ENCODE measurements at regions not wholly inside any gene's neighbourhood (a gene's known extent, or its start where the extent isn't known, plus 50 kb on each side); places are given as distances from the start of the nearest gene placed in this dataset.
"Not testable (repeated sequence)": the region's sequence is repeated elsewhere in the genome, so short reads cannot be mapped to it uniquely, and the experiment has no call there.

DNA sequence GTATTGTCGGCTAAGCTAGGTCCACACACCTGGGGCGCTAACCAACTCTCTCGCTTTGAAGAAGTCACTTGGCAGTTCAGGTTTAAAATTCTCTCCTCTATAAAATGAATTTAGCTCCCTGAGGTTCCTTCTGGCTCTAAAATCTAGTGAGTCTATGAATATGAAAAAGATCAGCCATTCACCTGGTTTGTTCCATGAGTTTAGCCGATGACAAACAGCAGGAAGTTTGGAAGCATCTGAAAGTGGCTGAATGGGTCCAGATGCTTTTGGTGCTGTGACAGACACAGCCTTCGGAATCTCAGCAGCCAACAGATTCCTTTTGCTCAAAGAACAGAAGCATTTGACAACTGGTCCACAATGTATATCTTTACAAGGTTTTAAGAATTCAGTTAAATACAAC is 73.4 kb upstream of the FOXN3 start:
- DNase-seq (ENCODE audit: low spot score) = no peak

DNA sequence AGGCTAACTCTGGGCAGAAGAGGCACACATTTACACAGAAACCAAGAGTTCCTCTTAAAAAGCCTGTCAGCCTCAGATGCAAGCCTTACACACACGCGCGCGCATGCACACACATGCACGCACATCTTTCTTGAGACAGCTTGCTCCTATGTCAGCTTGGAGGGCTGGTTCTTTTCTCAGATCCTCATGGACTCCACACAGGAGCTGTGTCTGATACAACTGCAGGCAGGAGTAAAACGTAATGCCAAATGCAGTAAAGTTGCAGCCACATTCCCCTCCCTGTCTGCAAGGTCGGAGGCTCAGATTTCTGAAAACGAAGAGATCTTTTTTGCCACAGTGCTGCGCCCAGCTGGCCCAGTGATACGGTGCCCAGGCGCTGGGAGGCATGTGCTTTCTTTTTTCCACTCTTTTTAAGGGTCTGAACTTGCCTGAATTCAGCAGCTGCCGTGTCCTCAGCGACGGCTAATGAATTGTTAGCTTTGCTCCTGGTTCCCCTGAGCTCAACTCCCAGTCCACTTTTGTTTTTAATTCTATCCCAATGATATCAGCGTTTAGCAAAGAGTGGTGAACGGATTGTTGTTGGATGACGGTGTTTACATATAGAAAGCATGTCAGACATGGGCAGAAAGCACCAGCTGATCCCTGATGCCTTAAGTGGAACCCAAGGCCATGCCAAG is 72.9 kb upstream of the FOXN3 start:
- DNase-seq (ENCODE audit: low spot score) = no peak

DNA sequence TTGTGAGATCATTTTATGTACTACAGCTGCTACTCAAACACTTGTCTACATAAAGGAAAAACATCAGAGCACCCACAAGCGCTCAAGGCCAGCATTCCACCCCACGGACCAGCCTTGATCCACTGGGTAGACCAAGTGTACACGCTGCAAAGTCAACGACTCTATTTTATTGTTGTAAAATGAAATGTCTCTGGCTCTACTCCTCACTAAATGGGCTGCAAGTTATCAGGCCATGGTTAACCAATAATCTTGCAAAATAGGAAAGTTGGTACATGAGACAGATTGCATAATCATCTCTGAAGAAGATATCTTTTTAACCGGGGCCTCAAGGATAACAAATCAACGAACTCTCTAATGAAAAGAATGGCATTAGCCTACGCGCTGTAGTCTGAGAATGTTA is 69.9 kb upstream of the FOXN3 start:
- DNase-seq (ENCODE audit: low spot score) = no peak

DNA sequence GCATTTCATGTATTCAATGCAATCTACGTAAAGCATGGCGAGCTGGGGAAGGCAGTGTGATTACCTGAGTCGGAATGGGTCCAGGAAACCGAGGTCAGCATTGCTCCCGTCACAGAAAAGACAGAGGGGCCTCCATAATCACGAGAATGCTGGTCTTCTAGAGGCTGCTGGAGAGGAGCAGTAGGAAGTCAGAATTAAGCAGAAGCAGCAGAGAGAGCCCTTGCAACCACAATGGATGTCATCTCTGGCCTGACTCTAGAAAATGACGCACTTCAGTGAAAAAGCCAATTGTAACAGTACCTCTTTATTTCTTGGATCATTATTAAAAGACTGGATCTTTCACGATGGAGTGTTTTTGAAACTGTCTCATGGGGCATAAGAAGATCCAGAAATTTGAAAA is 69.5 kb upstream of the FOXN3 start:
- no peak for DNase-seq (ENCODE audit: low spot score)

DNA sequence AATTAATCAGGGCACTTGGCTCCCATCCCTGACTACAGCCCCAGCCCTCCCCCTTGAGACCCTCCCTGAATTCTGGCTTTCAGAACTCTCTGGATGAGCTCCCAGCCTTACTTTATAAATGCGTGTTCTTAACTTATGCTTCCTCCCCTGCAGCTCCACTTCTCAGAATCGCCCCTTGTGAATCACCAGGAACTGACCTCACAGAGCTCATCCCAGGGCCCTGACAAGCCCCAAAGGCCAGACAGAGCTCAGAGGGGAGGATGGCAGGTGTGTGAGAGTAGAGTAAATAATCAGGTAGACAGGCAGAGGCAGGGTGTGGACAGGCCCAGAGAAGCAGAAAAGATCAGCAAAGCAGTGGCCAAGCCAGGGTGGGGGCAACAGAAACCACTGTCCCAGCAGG is 68.2 kb upstream of the FOXN3 start:
- no peak for DNase-seq (ENCODE audit: low spot score)

DNA sequence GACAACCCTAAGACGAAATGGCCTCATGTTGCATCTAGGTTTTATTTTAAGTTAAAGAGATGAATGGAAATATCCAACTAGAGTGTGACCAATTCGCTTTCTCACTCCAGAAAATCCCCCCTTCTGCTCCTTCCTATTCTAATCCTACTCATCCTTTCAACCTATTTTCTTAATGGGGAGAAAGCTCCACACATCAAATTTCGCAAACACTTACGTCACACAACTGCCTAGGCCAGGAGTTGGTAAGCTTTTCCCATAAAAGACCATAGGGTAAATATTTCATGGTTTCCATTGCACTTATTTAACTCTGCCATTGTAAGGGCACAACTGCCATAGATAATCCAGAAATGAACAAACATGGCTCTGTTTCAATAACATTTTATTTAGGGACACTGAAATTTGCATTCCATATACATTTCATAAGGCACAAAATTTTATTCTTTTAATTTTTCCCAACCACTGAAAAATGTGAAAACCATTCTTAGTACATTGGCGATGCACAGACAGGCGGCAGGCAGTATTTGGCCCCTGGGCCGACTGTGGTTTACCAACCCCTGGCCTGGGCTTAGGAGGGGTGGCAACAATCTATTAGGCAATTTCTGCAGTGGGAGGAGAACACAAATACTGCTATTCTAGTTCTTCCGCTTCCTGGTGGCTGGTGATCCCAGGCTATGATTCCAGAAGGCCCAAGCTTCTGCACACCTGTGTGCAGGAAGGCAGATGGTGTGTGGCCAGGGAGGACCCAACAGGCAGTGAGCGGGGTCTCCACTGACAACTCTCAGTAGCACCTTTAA is 67.2 kb upstream of the FOXN3 start:
- no peak for DNase-seq (ENCODE audit: low spot score)

DNA sequence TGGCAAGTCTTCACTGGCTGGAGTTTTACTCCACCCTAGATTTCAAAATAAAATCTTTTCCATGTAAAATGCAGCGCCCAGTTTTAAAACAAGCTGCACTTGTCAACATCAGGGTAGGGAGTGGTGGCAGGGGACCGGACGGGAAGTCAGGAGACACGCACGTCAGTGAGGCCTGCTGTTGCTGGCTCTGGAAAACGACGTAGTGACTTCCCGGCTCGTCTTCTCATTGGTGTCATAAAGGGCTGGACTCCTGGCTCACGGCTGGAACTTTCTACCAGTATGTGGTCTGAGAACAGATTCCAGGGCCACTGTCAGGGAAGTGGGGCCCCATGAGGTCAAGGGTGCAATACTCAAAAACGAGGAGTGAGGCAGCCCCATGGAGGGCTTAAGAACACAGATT is 64.2 kb upstream of the FOXN3 start:
- DNase-seq (ENCODE audit: low spot score) = no peak

DNA sequence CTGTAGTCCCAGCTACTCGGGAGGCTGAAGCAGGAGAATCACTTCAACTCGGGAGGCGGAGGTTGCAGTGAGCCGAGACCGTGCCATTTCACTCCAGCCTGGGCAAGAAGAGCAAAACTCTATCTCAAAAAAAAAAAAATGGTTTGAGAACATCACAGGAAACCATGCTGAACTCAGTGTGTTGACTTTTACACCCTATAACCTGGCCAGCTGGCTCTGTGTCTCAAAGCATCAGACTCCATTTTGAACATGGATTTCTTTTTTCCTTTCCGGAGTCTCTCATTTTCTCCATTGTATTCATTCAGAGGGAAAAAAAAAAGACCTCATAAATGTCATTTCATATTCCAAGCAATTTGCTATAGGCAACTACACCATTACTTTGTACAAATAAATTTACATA is 63.2 kb upstream of the FOXN3 start:
- no peak for DNase-seq (ENCODE audit: low spot score)

DNA sequence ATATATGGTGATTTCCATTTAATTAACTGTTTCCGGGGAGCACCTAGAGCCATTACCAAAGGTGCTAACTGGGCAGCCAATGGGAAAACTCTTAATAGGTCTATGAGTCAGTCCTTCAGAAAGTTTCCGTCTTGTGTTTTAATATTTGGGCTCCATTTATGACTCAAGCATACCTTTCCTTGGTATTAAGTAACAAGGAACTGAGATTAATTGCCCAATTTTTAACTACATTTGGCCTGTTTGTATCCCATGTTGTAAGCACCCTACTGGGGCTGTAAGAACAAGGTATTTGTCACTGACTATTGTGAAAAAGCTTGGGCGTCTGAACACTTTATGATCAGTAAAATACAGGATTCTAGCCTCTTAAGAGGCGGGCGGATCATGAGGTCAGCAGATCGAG is 62.8 kb upstream of the FOXN3 start:
- DNase-seq (ENCODE audit: low spot score) = no peak

DNA sequence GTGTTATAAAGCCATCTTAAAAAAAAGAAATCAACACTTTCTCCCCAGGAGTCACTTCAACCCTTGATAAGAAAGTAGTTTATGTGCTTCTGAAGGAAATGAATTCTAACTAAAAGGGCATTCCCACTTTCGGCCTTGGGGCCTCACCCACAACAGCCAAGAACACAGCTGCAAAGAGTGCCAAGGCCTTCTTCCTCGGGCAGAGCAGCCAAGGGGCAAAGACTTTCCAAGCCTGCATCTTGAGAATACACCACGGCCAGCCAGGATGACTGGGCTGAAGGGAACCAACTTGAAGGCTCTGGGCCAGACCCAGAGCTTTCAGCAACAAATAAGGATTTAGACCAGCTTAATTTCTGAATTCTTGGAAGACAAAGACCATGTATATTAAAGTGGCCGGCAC is 60.4 kb upstream of the FOXN3 start:
- no peak for DNase-seq (ENCODE audit: low spot score)

DNA sequence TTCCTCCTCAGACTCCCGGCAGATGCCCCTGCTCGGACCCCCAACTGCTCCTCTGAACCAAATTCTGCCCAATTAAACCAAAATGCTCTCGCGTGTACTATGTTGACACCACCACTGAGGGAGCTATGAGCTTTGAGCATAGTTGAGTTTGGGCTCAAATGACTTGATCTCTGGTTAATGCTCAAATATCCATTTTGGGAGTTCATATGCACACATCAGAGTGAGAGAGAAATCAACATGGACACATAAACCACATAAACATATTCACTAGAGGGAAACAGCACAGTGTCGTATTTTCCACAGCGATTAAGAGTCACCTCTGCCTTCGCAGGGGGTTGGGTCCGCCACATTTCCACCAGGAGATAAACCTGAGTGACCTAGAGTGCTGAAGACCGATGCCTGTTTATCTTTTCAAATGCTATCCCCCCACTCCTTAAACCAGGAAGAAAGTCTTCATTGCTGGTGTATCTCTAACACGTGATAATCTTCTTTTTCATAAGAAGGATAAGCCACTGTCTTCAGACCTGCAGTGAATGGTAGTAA is 59.4 kb upstream of the FOXN3 start:
- no peak for DNase-seq (ENCODE audit: low spot score)

DNA sequence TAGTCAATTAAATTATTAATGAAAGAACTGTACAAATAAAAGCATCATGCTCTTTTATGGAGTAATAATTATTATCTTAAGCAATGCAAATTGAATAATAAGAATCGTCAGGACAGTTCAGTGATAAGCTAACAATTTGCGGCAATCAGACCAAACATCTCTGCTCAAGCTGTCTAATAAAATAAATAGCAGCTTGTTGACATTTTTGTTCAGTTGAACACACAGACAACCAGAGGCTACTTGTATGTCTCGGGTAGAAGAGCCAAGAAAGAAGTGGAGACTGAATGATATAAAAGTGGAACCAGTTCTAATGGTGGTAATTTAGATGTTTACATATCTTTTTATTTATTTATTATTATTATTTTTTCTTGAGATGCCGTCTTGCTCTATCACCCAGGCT is 57.4 kb upstream of the FOXN3 start:
- no peak for DNase-seq (ENCODE audit: low spot score)

DNA sequence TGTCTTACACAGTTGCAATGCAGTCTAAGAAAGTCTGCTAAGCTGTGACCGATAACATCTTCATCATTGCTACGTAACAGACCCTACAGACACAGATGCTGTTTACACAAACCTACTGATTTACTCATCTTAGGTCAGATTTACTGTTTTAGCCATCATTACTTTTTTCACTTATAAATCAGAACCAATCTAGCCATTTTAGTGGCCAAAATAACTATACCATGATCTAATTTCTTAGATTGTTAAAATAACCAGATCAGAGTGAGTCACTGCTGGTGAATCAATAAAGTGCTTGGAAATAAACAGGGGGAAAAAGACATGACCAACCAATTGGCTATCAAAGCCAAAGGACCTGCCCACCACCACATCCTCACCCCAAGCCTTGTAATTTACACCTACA is 57.0 kb upstream of the FOXN3 start:
- no peak for DNase-seq (ENCODE audit: low spot score)

DNA sequence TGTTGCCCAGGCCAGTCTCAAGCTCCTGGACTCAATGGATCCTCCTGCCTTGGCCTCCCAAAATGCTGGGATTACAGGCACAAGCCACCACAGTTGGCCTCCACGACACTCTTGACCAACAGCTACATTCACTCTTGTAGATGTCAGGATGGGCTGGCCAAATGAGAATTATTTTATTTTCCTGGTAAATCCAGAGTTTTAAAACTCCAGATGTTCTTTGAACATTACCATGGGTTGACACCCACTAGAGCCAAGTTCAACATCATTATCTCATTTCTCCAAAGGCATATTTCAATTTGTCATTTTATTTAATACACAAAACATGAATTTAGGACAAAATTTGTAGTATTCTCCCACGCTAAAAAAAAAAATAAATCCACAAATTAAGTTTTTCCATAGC is 56.5 kb upstream of the FOXN3 start:
- DNase-seq (ENCODE audit: low spot score) = no peak

DNA sequence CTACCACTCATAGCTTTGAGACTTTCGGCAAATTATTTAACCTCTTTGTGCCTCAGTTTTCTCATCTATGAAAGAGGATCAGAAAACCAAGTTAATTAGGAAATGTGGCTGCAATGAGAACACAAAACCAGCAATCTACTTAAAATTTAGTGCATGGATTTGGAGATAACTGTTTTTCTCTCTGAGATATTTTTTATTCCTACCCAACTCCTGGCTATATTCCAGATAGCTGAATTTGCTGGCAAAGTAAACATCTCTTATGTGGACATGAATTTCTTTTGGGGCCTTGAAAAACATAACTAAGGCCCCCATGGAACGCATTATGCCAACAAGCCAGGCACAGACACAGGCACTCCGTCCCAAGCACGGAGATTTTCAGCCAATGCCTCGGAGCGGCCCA is 53.4 kb upstream of the FOXN3 start:
- DNase-seq (ENCODE audit: low spot score) = no peak

DNA sequence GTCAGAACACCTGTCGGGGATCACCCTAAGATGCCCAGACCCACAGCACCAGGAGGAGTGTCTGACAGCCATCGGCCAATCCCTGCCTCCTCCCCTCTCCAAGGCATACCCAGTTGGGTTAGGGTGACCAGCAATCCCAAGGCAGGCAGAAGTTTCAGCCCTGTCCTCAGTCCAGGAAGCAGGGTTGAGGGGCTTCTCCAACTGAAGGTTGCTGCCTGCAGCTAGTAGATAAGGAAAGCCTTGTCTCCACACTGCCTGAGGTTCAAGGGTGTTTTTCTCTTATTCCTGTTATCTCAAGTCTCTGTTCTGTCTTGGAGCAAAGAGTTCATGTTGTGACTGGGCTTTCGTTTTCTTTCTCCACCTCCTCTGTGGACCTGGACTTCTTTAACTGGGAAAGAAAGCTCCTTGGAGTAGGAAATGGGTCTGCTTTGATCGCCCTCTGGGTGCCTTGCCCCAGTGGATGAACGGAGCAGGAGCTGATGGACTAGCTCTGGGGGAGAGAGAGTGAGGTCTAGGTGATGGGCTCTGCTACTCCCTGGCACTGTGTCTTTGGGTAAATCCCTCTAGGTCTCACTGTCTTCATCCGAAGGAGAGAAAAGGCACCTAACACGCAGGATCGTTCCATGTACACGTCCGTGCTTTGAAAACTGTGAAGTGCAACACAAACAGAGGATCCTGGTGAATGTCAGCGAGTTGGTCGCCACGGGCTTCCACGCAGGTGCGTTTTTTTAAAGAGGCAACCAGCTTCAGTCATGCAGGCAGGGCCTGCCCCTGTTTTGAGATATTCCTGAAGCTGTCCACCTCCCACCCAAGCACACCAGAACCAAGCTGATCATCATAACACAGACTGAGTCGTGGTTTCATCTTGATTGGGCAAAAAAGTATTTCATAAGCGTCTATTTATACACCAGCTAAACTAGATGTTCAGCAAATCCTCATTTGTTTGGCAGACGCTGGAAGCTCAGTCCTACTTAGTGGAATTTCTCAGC is 52.5 kb upstream of the FOXN3 start:
- no peak for DNase-seq (ENCODE audit: low spot score)

DNA sequence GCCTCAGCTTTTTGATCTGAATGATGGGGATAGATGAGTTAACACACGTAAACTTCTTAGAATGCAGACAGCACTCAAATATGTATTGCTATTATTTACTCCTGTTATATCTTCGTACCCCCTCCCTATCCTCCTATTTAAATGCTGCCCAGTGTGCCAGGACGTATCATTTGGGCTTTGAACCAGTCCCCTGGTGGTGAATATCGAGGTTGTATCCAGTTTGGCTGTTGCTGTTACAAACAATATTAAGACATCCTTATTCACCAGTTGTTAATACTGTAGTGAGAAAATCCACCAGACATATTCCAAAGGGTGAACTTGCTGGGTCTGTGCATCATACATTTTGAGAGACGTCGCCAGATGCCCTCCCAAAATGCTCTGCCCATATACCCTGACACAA is 51.5 kb upstream of the FOXN3 start:
- no peak for DNase-seq (ENCODE audit: low spot score)

DNA sequence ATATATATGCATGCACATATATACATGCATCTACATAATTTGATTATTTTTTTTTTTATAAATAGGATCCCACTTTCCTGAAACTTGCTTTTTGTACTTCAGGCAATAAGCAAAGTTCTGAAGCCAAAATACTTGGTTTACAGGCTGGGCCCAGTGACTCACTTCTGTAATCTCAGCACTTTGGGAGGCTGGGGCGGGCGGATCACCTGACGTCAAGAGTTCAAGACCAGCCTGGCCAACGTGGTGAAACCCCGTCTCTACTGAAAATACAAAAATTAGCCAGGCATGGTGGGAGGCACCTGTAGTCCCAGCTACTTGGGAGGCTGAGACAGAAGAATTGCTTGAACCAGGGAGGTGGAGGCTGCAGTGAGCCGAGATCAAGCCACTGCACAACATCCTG is 51.0 kb upstream of the FOXN3 start:
- DNase-seq (ENCODE audit: low spot score) = not testable (repeated sequence)

DNA sequence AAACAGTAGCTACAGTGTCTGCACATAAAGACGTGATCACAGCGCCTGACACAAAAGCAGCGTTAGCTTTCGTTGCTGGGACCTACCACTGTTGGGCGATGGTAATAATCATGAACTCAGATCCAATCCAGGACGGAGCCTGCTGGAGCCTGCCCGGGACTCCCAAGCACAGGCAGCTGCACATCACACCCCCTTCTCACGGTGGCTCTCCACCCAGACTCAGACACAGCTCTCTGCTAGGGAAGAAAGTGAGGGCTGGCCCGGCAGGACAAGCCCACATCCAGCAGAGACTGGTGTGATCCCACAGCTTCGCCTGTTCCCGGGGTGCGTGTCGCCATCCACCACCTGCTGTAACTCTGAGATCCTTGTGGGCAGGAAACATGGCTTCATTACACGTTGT is 49.9 kb upstream of the FOXN3 start:
- no peak for DNase-seq (ENCODE audit: low spot score)

Measured in iPS-NIHi11 (cell line).